ENCODE measurements at regions not wholly inside any gene's neighbourhood (a gene's known extent, or its start where the extent isn't known, plus 50 kb on each side); places are given as distances from the start of the nearest gene placed in this dataset.

- no peak for TF ChIP-seq CTCF (IDR thresholded peaks at IDR 0.05)
- TF ChIP-seq POLR2A (IDR thresholded peaks at IDR 0.05): no peak
These were observed 161.2 kb upstream of the AGTR2 start for GRCh38 chrX:116009346-116009745.

Data from prostate gland (tissue), 2 donors.